Frontal cortex (tissue), 3 donors: ENCODE measurements at regions not wholly inside any gene's neighbourhood (a gene's known extent, or its start where the extent isn't known, plus 50 kb on each side); places are given as distances from the start of the nearest gene placed in this dataset.
"Not testable (repeated sequence)": the region's sequence is repeated elsewhere in the genome, so short reads cannot be mapped to it uniquely, and the experiment has no call there.

ENCODE experiments used
- DNase-seq, 2 donors: peaks; one replicate each; pipeline ENCODE4 v3.0.0; 2012; ENCODE audit warnings: low spot score in 2 of 2
- FAIRE-seq: peaks from 2 replicates; lab custom pipeline; 2012; peaks lifted over from hg19 to GRCh38; lab: Jason Lieb, UNC
- donor health status: control.
- donor health status: control.
- donor health status: control.

- DNase-seq, result no peak
- FAIRE-seq, result no peak
These were observed 169.4 kb downstream of the MINAR1 start for GRCh38 chr15:79601405-79602086.

- DNase-seq (no peak), FAIRE-seq (no peak)
These were observed 170.0 kb downstream of the MINAR1 start for GRCh38 chr15:79602180-79602579.

GRCh38 chr15:79602731-79603130 lies 170.6 kb downstream of the MINAR1 start:
- FAIRE-seq (no peak), DNase-seq (no peak)

GRCh38 chr15:79606831-79607355 lies 174.8 kb downstream of the MINAR1 start:
- DNase-seq (no peak), FAIRE-seq (no peak)

DNA sequence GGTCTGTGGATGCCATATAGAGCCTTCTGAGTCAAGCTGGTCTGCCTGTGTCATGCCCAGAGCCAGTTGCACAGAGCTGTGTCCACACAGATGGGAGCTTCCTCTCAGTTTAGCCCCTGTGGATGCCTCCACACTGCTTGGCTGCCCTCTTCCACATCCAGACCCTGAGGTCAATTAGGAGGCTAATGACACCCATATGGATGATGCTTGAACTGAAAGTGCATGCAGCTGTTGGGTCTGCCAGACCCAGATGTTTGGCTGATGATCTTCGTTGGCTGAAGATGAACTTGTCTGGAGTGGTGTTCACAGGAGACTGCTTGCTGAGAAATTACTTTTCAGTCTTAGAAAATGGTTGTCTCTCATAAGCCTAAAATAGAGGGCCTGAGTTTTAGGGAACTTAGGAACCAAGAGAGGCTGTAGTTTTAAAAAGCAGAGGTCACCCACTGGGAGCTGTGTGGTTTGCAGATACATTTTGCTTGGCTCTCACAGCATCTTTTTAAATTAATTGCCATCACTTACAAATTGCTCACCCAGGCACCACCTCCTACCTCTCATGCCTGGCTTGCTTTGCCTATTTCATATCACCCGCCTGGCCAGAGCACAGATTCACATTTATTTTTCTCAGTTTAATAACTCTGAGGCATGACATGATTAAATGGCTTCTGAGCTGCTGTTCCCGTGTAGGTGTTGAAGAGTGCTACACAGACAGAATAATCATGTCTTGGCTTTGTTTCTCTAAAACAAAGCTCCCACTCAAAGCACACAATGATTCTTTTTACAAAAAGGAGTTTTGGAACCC lies 176.1 kb downstream of the MINAR1 start:
- DNase-seq, result no peak
- FAIRE-seq, result no peak

DNA sequence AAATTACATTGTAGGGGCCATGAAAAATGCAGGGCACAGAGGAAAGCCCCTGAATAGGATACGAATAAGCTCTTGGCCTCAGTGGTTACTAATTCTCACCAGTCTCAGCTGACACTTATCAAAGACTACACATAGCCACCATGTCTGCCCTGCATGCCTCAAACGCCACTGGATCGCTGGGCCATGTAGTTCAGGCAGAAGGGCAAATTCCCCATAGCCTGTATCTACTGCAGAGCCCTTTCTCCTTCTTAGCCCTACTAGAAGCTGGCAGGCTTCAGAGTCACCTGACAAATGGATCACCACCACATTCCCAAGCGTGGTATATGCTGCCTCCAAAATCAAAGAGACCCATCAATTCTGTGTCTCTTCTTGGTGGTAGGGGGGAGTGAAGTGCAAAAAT lies 177.4 kb downstream of the MINAR1 start:
- no peak for DNase-seq
- FAIRE-seq, result no peak

DNA sequence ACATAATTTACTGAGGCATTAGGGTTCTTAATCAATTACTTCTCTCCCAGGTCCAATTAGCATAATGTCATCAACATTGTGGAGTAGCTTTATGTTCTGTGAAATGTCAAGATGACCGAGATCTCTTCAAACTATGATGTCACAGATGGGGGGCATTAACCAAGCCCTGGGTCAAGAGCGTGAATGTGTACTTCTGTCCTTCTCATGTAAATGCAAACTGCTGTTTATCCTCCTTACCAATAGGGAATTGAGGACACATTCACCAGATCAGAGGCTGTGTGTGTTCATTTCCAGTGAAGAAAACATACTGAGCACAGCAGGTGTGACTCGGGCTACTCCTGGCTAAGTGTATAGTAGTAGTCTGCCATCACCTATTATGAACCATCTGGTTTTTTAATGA lies 177.9 kb downstream of the MINAR1 start:
- FAIRE-seq, result no peak
- no peak for DNase-seq

DNA sequence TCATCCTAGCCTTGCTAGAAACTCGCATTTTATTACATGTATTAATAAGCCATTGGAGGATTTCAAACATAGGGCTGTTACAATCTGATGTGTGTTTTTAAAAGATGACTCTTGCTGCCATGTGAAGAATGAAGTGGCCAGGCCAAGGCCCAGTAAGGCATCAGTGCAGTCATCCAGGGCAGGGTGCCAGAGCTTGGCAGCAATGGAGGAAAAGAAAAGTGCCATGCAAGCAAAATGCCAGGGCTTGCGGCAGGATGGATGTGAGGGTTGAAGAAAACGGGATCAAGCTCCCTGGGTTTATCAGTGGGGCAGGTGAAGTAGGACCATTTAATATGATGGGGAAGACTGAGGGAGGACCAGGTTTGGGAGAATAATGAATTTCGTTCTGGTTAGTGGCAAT lies 183.6 kb downstream of the MINAR1 start:
- FAIRE-seq, result no peak
- no peak for DNase-seq

DNA sequence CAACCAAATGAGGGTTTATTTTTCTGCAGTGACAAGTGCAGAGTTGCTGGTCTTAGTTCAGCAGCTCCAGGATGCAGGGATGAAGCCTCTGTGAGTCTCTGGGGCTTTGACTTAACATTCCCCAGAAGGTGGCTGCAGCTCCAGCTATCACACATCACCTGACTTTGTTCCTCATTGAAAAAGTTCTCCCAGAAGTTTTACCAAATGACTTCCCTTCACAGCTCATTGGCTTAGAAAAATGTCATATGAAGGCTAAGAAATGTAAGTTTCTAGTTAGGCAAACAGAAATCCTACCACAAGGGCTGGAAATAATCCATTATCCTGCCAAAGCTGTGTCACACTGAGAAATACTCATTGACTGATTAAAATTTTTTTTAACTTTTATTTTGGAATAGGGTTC lies 184.9 kb downstream of the MINAR1 start:
- no peak for FAIRE-seq
- no peak for DNase-seq

GRCh38 chr15:79620112-79620857 lies 188.1 kb downstream of the MINAR1 start:
- FAIRE-seq (no peak), DNase-seq (no peak)

GRCh38 chr15:79621805-79622204 lies 189.7 kb downstream of the MINAR1 start:
- DNase-seq, FAIRE-seq: not testable (repeated sequence)

DNA sequence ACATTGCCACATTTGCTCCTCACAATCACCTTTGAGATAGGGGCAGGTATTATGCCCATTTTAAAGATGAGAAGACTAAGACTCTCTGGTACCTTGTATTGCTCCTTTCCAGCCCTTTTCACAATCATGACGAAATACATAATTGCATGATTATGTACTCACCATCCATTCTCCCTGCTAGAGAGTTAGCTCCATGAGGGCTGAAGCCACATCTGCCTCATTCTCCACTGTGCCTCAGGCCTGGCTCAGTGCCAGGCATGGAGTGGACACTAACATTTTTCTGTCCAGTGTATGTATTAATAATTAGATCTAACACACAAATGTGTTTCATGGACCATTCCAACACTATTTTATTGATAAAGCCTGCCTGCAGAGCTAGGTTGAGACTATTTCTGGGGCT lies 191.4 kb downstream of the MINAR1 start:
- DNase-seq, result no peak

DNA sequence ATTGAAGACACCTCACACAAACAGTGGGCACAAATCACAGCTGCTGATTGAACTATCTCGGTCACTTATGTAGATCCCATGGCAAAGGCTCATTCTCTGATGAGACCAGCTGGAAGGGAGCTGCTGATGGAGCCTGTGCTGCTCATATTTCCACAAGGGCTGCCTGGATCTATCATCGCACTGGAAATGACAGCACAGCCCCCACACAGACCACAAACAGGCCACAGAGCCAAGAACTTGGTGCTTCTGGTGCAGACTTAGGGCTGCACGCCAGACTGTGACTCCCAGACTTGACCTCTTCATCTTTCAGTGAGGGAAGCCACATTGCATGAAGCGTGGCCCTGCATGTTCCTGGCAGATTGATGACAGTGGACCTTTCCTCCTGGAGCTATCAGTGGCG lies 197.6 kb downstream of the MINAR1 start:
- no peak for FAIRE-seq
- DNase-seq, result no peak

More for the DNA sequence above, 191.4 kb downstream of the MINAR1 start:
- FAIRE-seq, result no peak

- FAIRE-seq (no peak), DNase-seq (no peak)
These were observed 200.3 kb downstream of the MINAR1 start for GRCh38 chr15:79632457-79632856.

GRCh38 chr15:79635149-79635771 lies 203.1 kb downstream of the MINAR1 start:
- DNase-seq (no peak), FAIRE-seq (no peak)

- FAIRE-seq (no peak), DNase-seq (no peak)
These were observed 203.9 kb downstream of the MINAR1 start for GRCh38 chr15:79635897-79636561.

DNA sequence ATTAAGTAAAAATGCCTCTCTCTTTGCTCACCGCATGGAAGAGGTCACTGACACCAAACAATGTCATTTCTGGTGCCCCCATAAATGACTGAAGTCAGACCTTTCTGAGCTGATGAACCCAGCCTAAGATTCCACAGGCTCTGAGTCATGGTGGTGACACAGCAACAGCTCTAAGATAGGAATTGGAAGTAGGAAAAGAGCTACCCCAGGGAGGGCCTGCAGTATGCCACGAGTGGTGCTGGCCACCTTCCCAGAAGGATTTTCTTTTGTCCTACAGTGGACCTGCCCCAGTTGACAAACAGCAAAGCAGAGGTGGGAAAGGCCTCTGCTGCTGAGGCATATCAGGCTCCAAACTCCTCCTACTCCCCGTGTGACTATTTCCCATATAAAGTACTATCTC lies 208.1 kb downstream of the MINAR1 start:
- FAIRE-seq (no peak), DNase-seq (no peak)

GRCh38 chr15:79641841-79642240 lies 209.7 kb downstream of the MINAR1 start:
- no peak for FAIRE-seq

GRCh38 chr15:79643393-79643792 lies 211.3 kb downstream of the MINAR1 start:
- DNase-seq, result no peak
- no peak for FAIRE-seq

More at GRCh38 chr15:79641841-79642240, 209.7 kb downstream of the MINAR1 start:
- DNase-seq, result no peak

GRCh38 chr15:79644091-79644490 lies 212.0 kb downstream of the MINAR1 start:
- no peak for FAIRE-seq
- no peak for DNase-seq
